ENCODE measurements at regions not wholly inside any gene's neighbourhood (a gene's known extent, or its start where the extent isn't known, plus 50 kb on each side); places are given as distances from the start of the nearest gene placed in this dataset.

- TF ChIP-seq, protein P1, sequence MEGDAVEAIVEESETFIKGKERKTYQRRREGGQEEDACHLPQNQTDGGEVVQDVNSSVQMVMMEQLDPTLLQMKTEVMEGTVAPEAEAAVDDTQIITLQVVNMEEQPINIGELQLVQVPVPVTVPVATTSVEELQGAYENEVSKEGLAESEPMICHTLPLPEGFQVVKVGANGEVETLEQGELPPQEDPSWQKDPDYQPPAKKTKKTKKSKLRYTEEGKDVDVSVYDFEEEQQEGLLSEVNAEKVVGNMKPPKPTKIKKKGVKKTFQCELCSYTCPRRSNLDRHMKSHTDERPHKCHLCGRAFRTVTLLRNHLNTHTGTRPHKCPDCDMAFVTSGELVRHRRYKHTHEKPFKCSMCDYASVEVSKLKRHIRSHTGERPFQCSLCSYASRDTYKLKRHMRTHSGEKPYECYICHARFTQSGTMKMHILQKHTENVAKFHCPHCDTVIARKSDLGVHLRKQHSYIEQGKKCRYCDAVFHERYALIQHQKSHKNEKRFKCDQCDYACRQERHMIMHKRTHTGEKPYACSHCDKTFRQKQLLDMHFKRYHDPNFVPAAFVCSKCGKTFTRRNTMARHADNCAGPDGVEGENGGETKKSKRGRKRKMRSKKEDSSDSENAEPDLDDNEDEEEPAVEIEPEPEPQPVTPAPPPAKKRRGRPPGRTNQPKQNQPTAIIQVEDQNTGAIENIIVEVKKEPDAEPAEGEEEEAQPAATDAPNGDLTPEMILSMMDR (IDR thresholded peaks at IDR 0.05), result no peak
- TF ChIP-seq POLR2A (IDR thresholded peaks at IDR 0.05), result no peak
These were observed 131.6 kb downstream of the SCG2 start for GRCh38 chr2:223470602-223471001.
